ENCODE measurements at regions not wholly inside any gene's neighbourhood (a gene's known extent, or its start where the extent isn't known, plus 50 kb on each side); places are given as distances from the start of the nearest gene placed in this dataset.
A peak's percentile ranks its signal among the peaks of the same experiment; 100 is the strongest.

DNA sequence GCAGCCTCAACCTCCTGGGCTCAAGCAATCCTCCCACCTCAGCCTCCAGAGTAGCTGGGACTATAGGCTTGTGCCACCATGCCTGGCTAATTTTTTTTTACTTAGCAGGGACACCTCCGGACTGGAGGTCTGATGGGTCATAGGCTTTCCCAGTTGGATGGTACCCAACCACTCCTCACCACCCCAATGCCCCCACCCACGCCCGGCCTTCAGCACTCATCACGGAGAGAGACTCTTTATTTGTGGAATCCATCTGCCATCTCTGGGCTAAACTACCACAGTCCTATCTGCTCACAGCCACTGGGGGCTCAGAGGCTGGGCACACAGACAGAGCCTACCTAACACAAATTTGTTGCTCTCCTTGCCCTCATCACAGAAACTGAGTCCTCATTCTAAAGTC, 58.3 kb upstream of the STXBP1 start:
- DNase-seq = no peak

DNA sequence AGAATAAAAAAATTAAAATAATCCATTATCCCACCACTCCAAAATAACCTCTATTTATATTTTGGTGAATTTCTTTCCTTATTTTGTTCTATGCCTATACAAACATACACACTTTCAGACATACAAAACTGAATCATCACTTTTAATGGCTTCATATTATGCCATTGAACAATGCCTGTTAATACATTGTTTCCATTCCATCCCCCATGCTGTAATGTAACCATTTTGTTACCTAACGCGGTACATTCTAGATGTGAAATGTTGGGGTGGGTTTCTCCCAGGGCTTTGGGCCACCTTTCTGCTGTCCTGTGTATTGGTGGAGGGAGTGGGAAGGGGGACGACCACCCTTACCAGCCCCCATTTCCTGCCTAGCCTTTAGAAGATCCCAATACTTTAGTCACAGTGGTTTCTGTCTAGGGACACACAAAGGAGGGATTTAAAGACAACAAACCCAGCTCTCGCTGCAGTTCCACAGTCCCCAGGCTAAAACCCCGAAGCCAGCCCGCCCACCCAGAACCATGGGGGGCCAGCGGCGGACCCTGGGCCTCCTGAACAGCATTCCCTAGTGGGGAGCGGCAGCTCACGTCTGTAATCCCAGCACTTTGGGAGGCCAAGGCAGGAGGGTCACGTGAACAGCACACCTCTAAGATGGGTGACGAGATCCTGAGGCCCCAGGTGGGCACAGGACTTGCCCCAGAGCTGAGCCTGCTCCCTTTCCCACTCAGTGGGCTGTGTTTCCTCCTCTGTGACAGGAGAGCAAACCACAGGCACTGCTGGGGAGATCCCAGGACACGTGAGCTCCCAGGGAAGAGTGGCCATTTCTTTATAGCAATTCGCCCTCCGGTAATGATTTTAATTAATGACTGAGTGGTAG, 56.9 kb upstream of the STXBP1 start:
- DNase-seq = no peak

DNA sequence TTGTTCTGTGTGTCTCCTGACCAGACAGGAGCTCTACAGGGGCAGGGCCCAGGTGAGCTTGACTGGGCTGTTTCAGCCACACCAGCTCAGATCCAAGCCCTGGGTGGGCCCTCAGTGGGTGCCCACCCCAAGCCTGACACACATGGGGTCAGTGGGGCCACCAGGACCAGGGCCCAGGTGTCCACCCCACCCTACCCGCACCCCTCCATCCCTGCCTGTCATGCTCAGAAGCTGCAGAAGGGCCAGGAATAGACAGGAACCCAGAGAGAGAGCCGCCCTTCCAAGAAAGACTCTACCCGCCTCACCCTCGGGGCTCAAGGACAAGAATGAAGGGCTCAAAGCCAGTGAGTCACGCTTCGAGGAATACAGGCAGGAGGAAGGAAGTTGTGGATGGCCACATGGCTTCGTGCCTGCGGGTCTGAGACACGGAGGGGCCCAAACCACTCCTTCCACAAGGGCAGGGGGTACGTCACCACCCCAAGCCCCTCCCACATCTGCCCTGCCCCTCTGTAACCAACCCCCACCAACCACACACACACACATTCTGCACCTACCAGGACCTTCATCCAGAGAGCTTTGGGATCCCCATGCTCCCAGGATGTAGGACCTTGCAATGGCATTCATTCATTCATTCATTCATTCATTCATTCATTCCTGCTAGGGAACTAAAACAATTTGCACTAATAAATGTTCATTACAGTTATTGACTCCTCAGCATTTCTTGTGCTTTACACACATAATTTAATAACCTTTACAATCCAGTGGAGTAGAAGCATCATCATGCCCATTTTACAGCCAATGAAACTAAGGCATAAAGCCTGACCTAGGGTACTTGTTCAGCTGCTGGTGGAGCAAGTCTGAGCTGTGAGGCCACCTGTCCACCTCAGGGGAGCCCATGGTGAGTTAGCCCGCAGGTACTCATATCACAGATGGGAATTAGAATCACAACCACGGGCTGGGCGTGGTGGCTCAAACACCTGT, 55.9 kb upstream of the STXBP1 start:
- peak; percentile 85 for DNase-seq

DNA sequence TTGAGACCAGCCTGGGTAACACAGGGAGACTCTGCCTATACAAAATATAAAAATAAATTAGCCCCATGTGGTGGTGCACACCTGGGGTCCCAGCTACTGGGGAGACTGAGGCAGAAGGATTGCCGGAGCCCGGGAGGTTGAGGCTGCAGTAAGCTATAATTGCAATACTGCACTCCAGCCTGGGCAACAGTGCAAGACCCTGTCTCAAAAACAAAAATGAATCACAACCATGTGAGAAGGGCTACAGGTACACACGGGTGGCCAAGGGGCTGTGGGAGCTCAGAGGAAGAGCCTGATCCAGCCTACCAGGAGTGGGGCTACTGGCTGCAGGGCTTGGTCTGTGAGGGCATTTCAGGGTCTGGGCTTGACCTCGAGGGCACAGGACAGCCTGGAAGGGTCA, 55.2 kb upstream of the STXBP1 start:
- DNase-seq = no peak

DNA sequence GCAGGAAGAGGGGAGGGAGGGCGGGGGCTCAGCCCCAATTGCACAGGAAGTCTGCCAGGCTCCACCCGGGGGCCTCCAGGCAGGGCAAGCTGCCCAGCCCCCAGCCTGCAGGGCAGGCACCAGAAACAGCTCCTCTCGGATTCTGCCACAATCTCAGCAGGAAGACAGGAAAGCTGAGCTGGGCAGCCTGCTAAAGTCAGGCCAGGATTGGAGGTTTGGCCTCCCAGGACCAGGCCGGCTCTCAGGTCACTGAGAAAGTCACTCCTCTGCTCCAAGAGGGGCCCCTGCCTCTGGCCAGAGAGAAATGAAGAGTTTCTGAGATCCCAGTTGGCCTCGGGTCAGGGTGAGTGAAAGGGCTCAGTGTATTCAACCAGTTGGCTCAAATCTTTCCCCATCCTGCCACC, 54.6 kb upstream of the STXBP1 start:
- no peak for DNase-seq

DNA sequence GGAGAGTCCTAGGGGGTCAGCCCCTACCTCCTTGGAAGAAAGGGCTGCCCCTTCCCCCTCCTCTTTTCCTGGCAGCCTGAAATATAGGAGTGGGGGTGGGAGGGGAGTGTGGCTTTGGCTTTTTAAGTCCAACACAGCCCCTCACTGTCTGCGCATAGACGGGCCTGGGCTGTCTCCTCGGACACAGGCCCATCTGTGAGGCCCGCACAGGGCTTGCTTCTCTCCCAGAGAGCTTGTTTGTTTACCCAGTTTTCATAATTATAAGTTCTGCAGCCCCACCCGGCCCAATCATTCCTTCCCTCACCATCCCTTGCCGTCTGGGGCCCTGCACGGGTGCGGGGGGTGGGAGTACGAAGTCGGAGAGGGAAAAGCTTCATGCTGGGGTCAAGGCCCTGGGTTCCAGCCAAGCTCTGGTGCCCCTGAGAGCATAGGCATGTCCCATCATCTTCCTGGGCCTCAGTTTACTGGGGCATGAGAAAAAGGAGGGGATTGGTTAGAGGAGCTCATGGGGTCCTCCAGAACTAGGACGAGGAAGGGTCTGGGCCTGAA, 54.0 kb upstream of the STXBP1 start:
- no peak for DNase-seq

DNA sequence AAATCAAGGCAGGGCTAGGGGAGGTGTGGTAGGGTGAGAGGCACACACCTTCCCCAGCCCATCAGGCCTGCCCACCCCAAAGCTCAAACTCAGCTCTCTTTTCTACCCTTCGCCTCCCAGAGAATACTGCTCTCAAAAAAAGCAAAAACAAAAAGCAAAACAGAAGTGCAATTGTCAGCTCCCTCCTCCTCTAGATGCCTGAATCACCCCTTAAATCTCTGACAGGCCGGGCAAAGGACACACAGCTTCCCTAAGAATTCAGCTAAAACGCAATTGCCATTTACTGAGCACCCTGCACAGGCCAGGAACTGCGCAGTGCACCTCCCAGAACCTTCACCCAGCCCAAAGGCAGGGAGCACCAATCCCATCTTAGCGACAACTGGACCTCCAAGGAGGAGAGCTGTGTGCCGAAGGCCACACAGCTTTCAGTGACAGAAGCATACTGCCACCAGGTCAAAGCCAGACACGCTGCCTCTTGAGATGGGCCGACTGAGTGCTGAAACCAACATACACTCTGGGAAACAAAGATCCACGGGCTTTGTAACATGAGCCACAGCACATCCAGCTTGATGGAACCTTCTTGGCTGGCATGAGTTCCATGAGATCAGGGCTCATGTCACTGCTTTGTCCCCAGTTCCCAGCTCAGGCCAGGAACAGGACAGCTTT, 53.4 kb upstream of the STXBP1 start:
- DNase-seq = no peak

DNA sequence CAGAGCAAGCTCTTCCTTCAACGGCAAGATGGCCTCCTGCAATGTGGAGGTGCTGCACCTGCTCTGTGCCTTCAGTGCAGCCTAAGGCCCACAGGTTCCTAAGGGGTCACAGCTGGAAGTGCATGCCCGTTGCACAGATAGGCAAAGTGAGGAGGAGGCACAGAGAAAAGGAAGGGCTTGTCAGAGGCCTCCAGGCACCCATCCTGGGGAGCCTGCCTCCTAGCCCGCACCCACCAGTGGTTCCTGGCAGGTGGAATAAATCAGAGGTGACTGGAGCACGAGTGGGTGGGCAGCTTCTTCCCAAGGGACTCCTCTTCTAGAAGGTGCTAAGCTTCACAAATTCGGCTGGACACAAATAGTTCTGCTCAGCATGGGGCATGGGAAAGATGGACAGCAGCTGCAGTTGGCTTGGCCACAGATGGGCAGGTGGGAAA, 52.8 kb upstream of the STXBP1 start:
- DNase-seq = no peak

DNA sequence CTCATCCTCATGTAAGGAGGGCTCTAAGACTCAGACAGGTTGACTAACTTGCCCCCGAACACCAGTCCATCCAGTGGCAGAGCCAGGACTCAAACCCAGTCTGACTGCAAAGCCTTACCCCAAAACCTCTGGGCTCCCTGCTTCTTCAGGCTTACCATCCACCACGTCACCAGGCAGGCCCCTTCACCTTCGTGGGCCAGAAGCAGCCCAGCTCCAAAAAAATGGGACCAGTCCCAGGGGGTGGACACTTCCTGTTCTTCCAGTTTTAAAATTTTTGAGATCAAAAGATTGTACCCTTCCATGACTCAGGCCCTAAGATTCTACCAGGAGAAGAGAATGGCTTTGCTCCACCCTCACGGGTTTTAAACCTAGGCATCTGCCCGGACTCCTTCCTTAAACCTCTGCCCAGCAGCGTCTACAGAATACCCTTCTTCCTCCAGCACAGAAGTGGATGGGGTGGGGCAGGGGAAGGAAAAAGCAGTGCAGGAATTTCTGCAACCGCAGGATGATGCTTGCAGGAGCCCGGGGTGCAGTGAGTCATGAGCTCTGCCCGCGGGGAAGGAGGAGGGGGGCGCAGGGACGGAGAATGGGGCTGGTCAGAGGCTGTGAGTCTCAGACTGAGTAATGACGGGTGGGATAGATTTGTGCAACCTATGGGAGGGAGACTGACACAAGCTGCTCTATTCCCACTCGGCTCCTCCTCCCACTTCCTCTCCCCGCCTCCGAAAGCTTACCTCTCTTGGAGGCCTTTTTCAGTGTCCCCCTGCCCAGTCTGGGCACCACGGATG, 50.4 kb upstream of the STXBP1 start:
- DNase-seq = peak; percentile 69
